ENCODE measurements at regions not wholly inside any gene's neighbourhood (a gene's known extent, or its start where the extent isn't known, plus 50 kb on each side); places are given as distances from the start of the nearest gene placed in this dataset.
A peak's percentile ranks its signal among the peaks of the same experiment; 100 is the strongest.

DNA sequence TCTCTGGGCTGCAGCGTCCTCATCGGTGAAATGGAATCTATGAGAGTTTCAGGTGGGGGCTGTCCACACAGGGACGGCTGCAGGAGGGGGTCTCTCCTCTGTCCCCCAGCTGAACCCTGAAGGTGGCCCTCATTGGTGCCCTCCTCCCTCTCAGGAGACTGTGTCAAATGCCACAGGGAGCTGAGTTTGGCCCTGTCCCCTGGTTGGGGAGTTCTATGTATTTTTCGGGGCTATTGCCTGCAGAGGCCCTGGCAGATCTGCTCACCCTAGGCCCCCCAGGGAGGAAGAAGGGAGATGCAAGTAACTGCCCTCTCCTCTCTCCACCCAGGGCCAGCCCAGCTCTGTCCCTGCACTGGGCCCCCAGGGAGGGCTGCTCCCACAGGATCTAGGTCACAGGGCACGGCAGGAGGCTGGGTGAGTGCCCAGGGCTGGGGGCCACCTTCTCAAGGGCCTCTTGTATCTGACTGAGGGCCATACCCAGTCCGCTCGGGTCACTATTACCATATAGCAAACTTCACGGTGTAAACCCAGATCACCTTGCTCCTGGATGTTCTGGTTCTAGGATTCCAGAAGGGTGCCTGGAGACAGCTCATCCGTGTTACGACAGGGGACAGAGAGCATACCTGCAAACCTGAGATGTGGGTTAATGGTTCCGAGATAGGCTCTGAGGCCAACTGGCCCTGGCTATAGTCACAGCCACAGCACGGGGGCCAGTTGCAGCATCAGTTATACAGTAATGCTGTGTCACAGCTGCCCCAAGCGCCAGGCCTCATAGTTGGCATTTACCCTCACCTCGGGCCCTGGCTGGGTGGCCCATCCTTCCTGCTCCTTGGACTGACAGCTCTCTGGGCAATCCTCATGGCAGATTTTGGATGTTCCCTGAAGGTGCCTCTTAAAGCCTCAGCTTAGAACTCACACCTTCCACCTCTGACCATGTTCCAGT, 102.4 kb upstream of the PRR23E start:
- peak; percentile 32 for DNase-seq

DNA sequence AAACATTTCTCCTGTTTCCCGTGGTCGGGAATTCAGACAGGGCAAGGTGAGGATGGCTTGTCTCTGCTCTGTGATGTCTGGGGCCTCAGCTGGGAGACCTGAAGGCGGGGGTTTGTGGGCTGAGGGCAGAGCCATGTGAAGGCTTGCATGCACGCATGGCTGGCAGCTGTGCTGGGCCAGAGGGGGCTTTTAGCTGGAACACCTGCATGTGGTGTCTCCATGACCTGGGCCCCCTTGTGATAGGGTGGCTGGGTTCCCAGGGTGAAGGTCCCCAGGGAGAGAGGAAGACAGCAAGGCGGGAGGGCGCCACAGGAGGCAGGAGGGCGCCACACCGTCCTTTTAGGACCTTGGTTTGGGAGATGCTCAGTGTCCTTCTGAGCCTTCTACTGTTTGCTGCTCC, 101.6 kb upstream of the PRR23E start:
- no peak for DNase-seq

DNA sequence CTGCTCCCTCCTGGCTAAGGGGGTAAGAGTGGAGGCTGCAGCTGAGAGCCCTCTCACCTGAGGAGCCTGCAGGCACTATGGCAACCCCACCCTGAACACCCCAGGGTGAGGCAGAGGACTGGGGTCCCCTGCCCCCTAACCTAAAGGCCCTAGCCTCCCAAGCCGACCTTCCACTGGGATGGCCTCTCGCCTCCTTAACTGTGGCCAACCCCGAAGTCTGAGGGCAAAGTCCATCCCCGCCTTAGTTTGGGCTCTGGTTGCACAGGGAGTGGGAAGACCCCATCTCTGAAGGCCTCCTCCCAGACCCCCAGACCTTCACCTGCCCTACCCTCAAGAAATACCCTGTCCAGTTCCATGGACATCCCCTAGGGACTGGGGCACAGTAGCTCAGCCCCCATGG, 100.6 kb upstream of the PRR23E start:
- no peak for DNase-seq

DNA sequence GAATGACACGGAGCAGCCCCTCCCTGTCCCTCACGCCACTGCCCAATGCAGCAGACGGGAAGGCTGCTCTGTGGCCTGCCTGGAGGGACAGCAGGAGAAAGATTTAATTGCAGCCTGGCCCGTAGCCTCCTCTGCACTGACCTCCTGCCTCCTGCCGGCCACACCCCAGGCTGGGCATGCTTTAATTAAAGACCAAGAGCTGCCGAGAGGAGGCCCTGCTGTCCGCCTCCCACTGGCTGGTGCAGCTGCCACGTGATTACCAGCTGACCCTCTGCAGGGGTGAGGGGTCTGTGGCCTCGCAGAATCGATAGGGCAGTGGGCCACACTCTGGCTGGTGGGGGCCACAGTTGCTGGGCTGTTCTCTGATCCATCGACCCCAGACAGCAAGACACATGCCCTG, 100.2 kb upstream of the PRR23E start:
- peak; percentile 59 for DNase-seq

DNA sequence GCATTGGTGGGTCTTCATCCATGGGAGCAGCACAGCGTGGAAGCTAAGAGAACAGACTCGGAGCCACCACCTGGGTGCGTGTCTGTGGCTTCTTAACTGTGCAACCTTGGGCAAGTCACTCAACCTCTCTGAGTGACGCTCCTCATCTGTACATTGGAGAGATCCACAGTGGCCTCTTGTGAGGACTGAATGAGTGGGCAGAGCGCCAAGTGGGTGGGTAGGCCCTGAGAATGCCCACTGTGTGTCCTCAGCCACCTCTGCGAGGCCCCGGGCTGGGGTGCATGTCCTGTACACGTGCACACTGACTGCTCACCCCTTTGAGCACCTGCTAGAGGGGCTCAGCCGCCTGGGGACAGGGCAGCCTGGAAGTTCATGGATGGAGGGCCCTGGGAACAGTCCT, 99.6 kb upstream of the PRR23E start:
- no peak for DNase-seq

DNA sequence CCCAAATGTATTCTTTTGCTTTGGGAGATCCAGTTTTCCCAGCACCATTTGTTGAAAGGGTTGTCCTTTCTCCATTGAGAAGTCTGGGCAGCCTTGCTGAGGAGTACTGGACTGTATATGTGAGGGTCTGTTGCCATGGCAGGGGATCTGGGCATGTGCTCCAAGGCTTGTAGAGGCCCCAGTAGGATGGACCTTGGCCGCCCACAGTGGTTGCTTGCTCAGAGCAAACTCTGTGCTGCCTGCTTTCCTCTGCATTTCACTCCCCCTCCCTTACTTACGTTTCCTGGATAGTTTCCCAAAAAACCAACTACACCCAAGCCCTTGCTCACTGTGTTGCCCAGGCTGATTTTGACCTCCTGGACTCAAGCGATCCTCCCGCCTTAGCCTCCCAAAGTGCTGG, 97.2 kb upstream of the PRR23E start:
- DNase-seq, result no peak

DNA sequence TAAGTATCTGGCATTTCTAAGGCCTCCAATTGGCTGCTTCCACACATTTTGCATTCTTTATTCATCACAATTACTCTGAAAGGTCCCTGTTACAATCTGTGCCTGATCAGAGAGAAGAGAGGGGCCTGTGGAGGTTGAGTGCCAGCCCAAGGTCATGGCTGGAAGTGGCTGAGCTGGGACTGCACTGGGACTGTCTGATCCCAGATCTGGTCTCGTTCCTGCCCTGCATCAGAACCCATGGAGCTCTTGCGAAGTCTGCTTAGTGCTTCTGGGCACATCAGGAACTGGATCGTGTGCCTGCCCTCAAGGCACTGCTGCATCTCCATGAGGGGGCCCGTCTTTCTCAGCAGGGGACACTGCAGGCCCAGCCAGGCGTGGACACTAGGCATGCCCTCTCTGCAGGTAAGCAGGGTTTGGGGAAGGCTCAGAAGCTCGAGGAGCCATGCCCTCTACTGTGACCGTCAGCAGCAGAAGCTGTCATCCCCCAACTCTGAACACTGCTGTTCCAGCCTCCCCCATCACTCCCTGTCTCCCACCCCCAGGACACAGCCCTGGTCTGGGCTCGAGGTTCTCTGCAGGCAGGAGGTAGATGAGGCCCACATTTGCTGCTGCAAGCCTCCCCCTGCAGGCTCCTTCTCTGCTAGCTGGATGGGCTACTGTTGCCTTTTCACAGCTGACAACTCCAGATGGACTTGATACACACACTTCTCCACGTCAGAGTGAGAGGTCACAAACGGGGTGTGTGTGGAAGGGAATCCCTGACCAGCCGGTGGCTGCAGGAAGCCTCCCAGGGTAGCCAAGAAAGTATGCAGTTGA, 96.5 kb upstream of the PRR23E start:
- DNase-seq, result peak; percentile 58

DNA sequence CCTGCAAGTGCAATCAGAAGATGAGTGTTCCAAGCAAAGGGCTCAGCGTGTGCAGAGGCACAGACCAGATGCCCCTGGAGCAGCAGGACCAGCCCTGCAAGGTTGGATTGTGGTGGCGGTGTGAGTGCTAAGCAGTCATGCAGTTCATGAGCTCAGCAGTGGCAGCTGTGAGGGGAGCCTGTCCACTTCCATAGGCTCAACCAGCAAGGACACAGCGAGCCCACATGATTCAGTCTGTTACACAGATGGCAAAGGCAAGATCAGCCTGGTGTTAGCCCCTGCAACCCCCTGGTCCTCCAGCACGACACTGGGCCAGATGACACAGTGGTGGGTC, 95.9 kb upstream of the PRR23E start:
- DNase-seq, result peak; percentile 64

DNA sequence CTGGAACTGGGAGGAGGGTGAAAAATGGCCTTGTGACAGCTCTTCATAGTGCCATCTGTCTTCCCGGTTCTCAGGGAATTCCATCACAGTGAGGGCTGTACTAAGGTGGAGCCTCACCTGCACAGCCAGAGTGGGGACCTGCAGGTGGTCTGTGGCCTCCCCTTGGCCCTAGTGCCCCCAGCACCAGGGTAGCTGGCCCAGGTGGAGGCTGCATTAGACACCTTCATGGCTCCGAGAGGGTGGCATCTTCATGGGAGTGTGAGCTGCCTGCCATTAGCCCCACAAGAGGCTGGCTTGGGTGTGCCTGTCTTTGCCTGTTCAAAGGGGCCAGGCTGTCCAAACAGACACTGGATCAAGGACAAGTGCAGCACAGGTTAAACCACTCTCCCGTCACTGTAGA, 95.5 kb upstream of the PRR23E start:
- DNase-seq, result no peak

DNA sequence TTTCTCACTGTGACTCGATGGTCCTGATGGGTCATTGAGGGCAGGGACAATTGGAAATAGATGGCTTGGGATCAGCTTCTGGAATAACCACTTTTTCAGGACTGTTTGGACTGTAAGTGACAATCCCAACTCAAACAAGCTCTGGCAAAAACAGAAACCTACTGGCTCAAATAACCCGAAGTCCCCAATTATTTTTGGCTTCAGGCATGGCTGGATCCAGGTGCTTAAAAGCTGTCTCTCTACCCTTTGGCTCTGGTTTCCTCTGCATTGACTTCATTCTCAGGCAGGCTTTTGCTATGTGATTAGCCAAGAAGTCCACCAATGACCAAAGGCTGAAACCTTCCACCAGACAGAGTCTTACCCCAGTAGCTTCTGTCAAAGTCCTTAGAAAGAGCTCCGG, 92.9 kb upstream of the PRR23E start:
- no peak for DNase-seq

DNA sequence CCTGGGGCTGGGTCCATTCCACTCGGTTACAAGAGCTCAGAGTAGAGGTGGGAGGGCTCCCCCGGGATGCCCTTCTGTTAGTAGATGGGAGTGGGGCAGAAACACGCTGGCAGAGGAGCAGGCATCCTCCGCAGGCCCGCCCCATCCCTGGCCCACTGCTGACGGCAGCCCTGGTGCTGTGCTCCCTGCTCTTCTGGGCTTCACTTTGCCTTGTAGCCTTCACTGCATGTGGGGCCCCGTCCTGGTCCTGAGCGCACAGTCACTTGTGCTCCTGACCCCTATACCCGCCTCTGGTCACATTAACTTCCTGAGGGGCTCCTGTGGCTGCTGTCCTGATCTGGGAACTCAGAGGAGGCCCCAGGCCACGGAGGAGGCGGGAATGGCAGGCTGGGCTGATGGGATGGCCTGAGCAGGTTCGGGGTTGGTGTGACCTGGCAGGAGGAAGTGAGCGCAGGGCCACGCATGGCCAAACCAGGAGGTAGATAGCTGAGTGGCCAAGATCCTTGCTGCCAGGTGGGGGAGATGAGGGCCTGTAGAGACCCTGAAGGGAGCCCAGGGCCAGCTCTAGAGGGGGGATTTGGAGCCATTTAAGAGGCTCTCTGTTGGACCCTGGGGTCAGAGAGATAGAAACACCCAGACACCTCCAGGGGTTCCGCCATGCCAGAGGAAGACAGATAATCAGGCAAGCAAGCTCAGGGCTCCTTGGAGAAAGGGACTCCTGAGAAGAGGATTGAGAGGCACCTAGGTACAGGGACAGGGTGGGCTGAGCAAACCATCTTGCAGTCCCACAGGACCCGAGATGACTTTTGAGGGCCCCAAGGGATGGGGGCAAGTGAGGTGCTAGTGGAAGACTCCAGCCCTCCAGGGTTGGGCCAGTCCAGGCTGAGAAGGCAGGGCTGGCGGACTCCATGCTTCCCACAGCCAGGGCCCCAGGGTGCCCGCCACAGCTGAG, 92.2 kb upstream of the PRR23E start:
- DNase-seq, result no peak

DNA sequence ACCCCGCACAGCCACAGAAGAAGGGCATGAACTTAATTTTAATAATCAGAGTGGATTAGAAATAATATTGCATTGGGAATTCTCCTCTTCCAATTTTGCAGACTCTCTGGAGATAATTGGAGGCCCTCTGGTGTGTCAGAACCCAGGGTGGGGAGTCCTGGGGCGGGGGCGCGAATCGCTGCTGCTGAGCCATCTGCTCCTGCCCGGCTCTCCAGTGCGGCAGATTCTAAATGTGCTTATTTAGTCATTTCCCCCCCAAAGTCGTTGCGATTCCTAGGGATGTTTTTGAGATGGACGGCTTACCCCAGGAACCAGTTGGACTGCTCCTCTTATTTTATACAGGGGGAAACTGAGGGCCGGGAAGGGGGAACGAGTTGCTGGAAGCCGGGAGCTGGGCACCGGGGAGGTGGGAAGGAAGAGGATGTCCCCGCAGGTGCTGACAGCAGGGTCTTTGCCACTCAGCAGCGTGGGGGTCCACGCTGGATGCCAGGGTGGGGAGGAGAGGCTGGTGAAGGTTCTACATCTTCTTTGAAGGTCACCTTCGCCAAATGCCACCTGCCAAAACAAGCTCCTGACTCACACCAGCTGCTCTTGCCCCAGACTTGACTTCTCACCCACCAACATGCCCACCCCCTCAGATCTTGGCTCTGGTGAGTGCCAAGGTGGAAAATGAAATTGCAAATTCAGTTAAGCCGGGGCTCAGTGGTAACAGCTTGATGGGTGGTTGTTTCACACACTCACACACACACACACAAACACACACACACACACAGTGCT, 91.3 kb upstream of the PRR23E start:
- DNase-seq, result no peak

DNA sequence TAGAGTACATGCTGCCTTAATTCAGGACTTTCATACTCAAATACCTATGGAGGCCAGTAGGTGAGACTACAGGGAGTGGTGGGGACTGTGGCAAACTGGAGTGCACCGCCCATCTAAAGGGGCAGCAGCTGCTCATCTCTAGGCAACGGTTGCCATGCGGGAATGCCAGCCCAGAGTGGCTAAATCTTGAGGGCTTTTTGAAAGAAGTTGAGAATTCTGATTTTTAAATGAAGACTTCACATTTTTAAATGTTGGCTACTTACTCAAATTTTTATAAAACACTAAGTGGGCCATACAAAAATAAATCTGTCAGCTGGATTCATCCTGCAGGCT, 90.8 kb upstream of the PRR23E start:
- no peak for DNase-seq

DNA sequence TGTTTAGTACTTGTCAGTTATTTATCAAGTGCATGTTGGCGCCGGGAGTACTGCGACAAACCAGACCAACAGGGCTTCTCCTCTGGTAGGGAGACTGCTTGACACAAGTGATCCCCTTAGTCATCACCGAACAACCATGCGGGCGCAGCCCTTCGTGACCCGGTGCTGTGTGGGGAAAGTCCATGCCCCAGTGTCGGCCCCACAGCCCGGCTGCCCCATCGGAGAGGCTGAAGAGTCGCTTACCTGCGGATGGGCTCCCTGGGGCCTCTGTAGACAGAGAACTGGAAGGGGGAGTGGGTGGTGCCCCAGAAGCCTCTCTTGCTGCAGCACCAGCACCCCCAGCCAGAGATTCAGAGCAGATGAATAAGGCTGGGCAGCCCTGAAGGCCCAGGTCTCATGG, 90.3 kb upstream of the PRR23E start:
- DNase-seq, result no peak

DNA sequence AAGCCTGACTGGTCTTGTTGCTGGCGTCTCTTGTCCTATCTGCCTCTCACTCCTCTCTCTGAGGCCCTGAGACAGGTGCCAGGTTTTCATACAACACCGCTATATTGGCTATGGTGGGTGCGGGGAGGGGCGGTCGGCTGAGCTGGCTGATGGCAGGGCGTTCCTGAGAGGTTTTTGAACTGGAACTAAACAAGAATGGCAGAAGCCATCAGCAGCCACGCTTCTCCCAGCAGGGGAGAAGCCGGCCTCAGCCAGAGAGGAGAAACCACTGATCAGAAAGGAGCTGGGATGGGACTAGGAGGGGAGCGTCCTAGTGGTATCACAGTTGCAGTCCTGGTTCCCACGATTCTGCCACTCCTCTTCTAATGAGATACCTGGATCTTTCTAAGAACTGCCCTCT, 89.9 kb upstream of the PRR23E start:
- peak; percentile 91 for DNase-seq

DNA sequence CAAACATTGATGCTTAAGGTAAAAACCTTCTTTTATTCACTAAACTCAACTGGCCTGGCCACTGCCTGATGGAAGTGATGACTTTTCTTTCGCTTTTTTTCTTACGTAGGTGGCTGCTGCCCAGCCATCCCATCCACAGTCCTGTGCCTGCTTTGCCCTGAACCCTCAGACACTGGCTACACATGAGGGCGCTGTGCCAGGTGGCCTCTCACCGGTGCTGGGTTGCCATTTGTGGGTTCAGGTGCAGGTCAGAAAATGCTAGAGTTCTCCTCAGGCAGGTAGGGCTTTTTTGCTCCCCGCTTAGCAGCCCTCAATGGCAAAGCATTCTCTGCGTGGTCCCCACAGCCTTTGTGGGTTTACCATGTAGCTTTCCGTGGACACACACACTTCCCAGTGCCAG, 88.3 kb upstream of the PRR23E start:
- DNase-seq, result no peak

DNA sequence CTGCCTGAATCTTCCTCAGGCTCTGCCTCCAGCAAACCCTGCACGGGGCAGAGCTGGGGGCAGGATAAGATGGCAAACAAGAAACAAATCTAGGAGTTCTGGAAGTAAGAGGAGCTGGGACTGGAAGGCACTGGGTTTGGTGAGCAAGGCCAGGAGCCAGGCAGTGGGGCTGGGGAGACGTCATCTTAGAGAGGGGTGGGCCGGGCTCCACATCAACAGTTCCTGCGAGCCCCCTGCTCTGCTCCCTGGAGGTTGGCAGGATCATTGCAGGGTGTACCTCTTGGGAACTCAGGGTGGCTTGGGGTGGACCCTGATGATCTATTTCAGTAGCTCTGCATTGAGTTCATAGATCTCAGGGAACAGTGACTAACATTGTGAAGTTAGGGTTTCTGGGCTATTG, 87.3 kb upstream of the PRR23E start:
- no peak for DNase-seq

DNA sequence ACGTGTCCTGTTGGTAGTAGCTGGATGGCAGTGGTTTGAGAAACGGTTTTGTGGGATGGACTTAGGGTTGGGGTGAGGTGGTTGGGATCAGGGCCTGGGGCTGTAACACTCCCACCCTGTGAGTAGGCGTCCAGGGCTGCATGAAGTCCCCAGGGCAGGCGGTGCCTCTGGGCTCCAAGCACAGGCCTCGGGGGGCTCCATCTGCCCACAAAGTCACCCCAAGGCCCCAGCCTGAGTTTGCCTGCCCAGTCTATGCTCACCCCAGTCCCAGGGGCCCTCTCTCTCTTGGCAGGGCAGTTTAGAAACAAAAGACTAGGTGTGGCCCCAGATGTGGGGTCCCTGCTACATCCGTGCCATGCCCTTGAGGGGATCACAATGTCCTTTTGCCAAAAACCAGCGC, 86.9 kb upstream of the PRR23E start:
- no peak for DNase-seq

DNA sequence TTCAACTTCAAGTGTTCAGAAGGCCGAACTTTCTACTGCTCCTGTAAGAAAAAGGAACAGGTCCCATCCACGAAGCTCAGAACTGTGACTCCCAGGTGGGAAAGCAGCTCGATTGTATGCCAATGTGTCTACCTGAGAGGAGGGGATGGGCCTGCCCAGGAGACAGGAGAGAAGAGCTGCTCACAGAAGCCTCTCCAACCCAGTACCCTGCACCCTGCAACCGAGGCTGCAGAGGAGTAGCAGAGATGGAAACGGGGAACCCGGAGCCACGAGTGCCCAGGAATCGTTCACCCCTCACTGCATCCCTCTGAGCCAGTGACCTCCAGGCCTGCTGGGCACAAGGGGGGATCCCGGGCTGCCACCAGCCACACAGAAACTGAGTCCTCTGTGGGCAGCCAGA, 86.5 kb upstream of the PRR23E start:
- no peak for DNase-seq

DNA sequence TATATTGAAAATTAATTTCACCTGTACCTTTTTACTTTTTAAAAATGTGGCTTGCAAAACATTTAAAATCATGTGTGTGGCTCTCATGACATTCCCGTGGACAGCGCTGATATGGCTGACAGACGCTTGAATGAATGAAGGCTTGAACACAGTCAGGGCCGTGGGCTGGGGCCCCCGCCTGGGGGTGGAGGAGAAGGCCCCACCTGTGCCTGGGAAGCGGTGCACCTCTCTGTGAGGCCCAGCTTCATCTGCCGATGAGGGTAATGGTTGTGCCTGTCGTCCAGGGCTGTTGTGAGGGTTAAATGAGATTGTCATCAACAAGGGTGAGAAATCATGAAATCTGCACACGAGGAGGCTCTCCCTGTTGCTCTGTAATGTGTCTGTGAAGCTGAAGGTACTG, 85.9 kb upstream of the PRR23E start:
- no peak for DNase-seq

DNA sequence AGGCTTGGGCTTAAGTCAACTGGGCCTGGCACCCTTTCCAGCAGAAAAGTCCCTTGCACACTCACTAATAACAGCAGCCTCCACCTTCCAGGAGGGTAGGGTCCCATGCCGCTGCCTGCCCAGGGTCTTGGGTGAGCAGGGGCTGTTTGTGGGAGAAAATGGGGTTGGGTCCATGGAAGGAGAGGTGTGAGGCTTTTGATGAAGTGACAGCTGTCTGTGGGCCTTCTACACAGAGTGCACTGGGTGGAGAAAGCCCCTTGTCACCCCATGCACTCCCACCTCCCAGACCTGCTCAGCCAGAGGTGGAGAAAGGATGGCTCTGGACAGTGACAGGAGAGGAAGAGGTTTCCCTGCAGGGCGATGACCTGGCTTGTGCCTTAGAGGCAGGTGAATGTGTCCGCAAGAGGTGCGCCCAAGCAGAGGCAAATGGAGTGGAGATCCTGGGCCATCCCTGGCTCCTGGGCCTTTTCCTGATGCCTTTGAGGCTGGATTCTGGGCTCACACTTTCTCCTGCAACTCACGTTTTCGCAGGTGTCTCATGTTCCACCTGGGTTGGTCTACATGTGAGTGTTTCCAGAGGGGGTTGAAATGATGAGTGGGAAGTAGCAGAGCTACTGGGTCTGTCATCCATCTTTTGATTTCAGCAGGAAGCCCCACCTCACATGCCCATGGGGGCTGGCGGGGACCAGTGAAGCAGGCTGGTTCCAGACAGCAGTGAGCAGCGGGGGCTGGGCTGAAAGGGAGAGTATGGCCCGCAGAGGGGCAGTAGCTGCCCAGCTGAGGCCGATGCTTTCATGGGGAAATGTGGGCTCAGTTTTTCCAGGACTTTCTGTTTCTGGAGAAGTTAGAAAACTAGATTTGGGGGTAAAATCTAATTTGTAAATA, 85.2 kb upstream of the PRR23E start:
- DNase-seq, result no peak

Measured in retina (tissue), 1 donor.